ENCODE measurements at regions not wholly inside any gene's neighbourhood (a gene's known extent, or its start where the extent isn't known, plus 50 kb on each side); places are given as distances from the start of the nearest gene placed in this dataset.

DNA sequence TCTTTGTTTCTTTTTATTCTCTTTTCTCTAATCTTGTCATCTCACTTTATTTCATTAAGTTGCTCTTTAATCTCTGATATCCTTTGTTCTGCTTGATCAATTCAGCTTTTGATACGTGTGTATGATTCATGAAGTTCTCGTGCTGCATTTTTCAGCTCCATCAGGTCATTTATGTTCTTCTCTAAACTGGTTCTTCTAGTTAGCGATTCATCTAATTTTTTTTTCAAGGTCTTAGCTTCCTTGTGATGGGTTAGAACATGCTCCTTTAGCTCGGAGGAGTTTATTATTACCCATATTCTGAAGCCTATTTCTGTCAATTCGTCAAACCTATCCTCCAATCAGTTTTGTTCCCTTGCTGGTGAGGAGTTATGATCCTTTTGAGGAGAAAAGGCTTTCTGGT lies 1045.0 kb upstream of the ADGRL3 start (continued):
- TF ChIP-seq, protein P1, sequence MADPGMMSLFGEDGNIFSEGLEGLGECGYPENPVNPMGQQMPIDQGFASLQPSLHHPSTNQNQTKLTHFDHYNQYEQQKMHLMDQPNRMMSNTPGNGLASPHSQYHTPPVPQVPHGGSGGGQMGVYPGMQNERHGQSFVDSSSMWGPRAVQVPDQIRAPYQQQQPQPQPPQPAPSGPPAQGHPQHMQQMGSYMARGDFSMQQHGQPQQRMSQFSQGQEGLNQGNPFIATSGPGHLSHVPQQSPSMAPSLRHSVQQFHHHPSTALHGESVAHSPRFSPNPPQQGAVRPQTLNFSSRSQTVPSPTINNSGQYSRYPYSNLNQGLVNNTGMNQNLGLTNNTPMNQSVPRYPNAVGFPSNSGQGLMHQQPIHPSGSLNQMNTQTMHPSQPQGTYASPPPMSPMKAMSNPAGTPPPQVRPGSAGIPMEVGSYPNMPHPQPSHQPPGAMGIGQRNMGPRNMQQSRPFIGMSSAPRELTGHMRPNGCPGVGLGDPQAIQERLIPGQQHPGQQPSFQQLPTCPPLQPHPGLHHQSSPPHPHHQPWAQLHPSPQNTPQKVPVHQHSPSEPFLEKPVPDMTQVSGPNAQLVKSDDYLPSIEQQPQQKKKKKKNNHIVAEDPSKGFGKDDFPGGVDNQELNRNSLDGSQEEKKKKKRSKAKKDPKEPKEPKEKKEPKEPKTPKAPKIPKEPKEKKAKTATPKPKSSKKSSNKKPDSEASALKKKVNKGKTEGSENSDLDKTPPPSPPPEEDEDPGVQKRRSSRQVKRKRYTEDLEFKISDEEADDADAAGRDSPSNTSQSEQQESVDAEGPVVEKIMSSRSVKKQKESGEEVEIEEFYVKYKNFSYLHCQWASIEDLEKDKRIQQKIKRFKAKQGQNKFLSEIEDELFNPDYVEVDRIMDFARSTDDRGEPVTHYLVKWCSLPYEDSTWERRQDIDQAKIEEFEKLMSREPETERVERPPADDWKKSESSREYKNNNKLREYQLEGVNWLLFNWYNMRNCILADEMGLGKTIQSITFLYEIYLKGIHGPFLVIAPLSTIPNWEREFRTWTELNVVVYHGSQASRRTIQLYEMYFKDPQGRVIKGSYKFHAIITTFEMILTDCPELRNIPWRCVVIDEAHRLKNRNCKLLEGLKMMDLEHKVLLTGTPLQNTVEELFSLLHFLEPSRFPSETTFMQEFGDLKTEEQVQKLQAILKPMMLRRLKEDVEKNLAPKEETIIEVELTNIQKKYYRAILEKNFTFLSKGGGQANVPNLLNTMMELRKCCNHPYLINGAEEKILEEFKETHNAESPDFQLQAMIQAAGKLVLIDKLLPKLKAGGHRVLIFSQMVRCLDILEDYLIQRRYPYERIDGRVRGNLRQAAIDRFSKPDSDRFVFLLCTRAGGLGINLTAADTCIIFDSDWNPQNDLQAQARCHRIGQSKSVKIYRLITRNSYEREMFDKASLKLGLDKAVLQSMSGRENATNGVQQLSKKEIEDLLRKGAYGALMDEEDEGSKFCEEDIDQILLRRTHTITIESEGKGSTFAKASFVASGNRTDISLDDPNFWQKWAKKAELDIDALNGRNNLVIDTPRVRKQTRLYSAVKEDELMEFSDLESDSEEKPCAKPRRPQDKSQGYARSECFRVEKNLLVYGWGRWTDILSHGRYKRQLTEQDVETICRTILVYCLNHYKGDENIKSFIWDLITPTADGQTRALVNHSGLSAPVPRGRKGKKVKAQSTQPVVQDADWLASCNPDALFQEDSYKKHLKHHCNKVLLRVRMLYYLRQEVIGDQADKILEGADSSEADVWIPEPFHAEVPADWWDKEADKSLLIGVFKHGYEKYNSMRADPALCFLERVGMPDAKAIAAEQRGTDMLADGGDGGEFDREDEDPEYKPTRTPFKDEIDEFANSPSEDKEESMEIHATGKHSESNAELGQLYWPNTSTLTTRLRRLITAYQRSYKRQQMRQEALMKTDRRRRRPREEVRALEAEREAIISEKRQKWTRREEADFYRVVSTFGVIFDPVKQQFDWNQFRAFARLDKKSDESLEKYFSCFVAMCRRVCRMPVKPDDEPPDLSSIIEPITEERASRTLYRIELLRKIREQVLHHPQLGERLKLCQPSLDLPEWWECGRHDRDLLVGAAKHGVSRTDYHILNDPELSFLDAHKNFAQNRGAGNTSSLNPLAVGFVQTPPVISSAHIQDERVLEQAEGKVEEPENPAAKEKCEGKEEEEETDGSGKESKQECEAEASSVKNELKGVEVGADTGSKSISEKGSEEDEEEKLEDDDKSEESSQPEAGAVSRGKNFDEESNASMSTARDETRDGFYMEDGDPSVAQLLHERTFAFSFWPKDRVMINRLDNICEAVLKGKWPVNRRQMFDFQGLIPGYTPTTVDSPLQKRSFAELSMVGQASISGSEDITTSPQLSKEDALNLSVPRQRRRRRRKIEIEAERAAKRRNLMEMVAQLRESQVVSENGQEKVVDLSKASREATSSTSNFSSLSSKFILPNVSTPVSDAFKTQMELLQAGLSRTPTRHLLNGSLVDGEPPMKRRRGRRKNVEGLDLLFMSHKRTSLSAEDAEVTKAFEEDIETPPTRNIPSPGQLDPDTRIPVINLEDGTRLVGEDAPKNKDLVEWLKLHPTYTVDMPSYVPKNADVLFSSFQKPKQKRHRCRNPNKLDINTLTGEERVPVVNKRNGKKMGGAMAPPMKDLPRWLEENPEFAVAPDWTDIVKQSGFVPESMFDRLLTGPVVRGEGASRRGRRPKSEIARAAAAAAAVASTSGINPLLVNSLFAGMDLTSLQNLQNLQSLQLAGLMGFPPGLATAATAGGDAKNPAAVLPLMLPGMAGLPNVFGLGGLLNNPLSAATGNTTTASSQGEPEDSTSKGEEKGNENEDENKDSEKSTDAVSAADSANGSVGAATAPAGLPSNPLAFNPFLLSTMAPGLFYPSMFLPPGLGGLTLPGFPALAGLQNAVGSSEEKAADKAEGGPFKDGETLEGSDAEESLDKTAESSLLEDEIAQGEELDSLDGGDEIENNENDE (IDR thresholded peaks at IDR 0.05; ENCODE audit: insufficient replicate concordance, low read length), result no peak
- TF ChIP-seq GTF2F1 (IDR thresholded peaks at IDR 0.05; ENCODE audit: borderline replicate concordance, low read depth, low read length), result no peak
- TF ChIP-seq POLR2A (IDR thresholded peaks at IDR 0.05; ENCODE audit: control extremely low read depth in 1 of 2, low read depth in 2 of 2, low read length in 2 of 2), result no peak
- TF ChIP-seq JUND (IDR thresholded peaks at IDR 0.05; ENCODE audit: low read length), result no peak
- TF ChIP-seq TEAD4 (IDR thresholded peaks at IDR 0.05; ENCODE audit: low read depth, low read length), result no peak
- no peak for TF ChIP-seq SIN3A (conservative IDR thresholded peaks at IDR 0.05 in 1 of 2, IDR thresholded peaks at IDR 0.05 in 1 of 2; ENCODE audit: low read depth in 1 of 2, low read length in 2 of 2)
- no peak for TF ChIP-seq YY1 (IDR thresholded peaks at IDR 0.05; ENCODE audit: low read depth, low read length)
- TF ChIP-seq SIRT6 (IDR thresholded peaks at IDR 0.05; ENCODE audit: low read length), result no peak
- no peak for TF ChIP-seq CBX5 (IDR thresholded peaks at IDR 0.05; ENCODE audit: low read depth, low read length)
